Spleen (tissue), 11 donors: ENCODE measurements at regions not wholly inside any gene's neighbourhood (a gene's known extent, or its start where the extent isn't known, plus 50 kb on each side); places are given as distances from the start of the nearest gene placed in this dataset.
A peak's percentile ranks its signal among the peaks of the same experiment; 100 is the strongest.

Experiments
- DNase-seq: peaks from one replicate; pipeline ENCODE4 v3.0.0-alpha.2; 2020
- H3K27ac ChIP-seq, 8 donors: fragments of 200-600 bp; sonication (generic) in 7 of 8; 1 replicate in 4 of 8; 2 replicates in 4 of 8; pipeline versions ENCODE4 v1.5.0 to v1.8.0; 2016 to 2021; ENCODE audit warnings: inconsistent platforms in 4 of 8, mild to moderate bottlenecking in 4 of 8, moderate library complexity in 1 of 8
- H3K27me3 ChIP-seq, 7 donors: fragments of 200-600 bp; sonication (generic) in 6 of 7; replicated peaks in 1 of 7; 1 replicate in 4 of 7; 2 replicates in 3 of 7; pipeline versions ENCODE4 v1.5.0 to v1.8.0; 2016 to 2021; ENCODE audit warnings: inconsistent platforms in 3 of 7, mild to moderate bottlenecking in 1 of 7
- H3K36me3 ChIP-seq, 6 donors: fragments of 200-600 bp; sonication (generic) in 5 of 6; 1 replicate in 4 of 6; 2 replicates in 2 of 6; pipeline versions ENCODE4 v1.5.0 to v1.8.0; 2016 to 2021; ENCODE audit warnings: inconsistent platforms in 2 of 6
- H3K4me1 ChIP-seq, 6 donors: fragments of 200-600 bp; sonication (generic) in 5 of 6; 1 replicate in 3 of 6; 2 replicates in 3 of 6; pipeline versions ENCODE4 v1.5.0 to v1.8.0; 2016 to 2021; ENCODE audit warnings: inconsistent platforms in 3 of 6
- H3K4me3 ChIP-seq, 8 donors: fragments of 200-600 bp; sonication (generic) in 7 of 8; 1 replicate in 4 of 8; 2 replicates in 4 of 8; pipeline versions ENCODE4 v1.5.0 to v1.8.0; 2016 to 2021; ENCODE audit warnings: inconsistent platforms in 4 of 8, mild to moderate bottlenecking in 4 of 8, moderate library complexity in 2 of 8
- H3K9me3 ChIP-seq, 8 donors: fragments of 200-600 bp; sonication (generic) in 7 of 8; 1 replicate in 4 of 8; 2 replicates in 4 of 8; pipeline versions ENCODE4 v1.5.0 to v1.8.0; 2016 to 2021; ENCODE audit warnings: inconsistent platforms in 4 of 8
- CTCF ChIP-seq, 11 experiments: fragments of 200-600 bp in 7 of 11; fragments of 450-650 bp in 4 of 11; sonication (generic) in 4 of 11; IDR thresholded peaks in 8 of 11; conservative IDR thresholded peaks in 3 of 11; 1 replicate in 7 of 11; 2 replicates in 4 of 11; pipeline versions ENCODE4 v1.4.0 to v1.8.0; 2016 to 2021; ENCODE audit warnings: antibody characterized with exemption in 11 of 11, inconsistent platforms in 4 of 11, mild to moderate bottlenecking in 1 of 11
- POLR2A ChIP-seq, 3 donors: fragments of 450-650 bp; IDR thresholded peaks; one replicate each; pipeline ENCODE4 v1.5.1; 2017; ENCODE audit warnings: antibody characterized with exemption in 3 of 3, mild to moderate bottlenecking in 1 of 3
- POLR2AphosphoS5 ChIP-seq, 3 donors: sonication (generic); formaldehyde crosslinking; IDR thresholded peaks; one replicate each; pipeline ENCODE4 v1.5.1; 2017; ENCODE audit warnings: antibody characterized with exemption in 3 of 3
- WGBS, 5 donors: extraction: QIAGEN DNeasy Blood & Tissue Kit in 3 of 5; methylation state at CpG; one replicate each; pipeline versions ENCODE4 v1.1.5 to v1.1.7; 2013 to 2018; 5-methylcytosine and 5-hydroxymethylcytosine counted together
- intact Hi-C: fragments of 100-400 bp; cut with DNase I; formaldehyde crosslinking; loops from one replicate; pipeline ENCODE4 v1.15.0; 2023; ENCODE audit warnings: low total_unique reads
- donor health status: healthy with polysubstance abuse.
- donor health status: DM: no; HTN: no; CAD: no; lungs with moderate emphysema.
- donor health status: DM: no; HTN: no; CAD: no.
- donor health status: Bipolar disorder and iron deficiency.
- donor health status: healthy.
- donor health status: DM: no; HTN: no; CAD: no.
- donor health status: DM: yes; HTN: yes; CAD: no.

- no peak for DNase-seq
- 46 to 56% (median 47%) methylated on average over 3 of the region's 3 CpGs for WGBS, 5 donors
- H3K4me1 ChIP-seq: no peaks in the 10 kb centered on the region
- H3K27me3 ChIP-seq: peaks cover 0 to 4% (median 0%) of the 10 kb centered on the region in 7 donors
- TF ChIP-seq CTCF (IDR thresholded peaks at IDR 0.05 in 8 of 11, conservative IDR thresholded peaks at IDR 0.05 in 3 of 11) (no peak), POLR2A (IDR thresholded peaks at IDR 0.05) (no peak), POLR2AphosphoS5 (IDR thresholded peaks at IDR 0.05) (no peak)
- no peak overlapping the region for H3K27ac ChIP-seq
- H3K9me3 ChIP-seq: no peaks in the 10 kb centered on the region
- no peaks in the 10 kb centered on the region for H3K36me3 ChIP-seq
- intact Hi-C loops: no loop called here
- no peak overlapping the region for H3K4me3 ChIP-seq
These were observed 759.7 kb downstream of the OLFM4 start for GRCh38 chr13:53788286-53788685.

DNA sequence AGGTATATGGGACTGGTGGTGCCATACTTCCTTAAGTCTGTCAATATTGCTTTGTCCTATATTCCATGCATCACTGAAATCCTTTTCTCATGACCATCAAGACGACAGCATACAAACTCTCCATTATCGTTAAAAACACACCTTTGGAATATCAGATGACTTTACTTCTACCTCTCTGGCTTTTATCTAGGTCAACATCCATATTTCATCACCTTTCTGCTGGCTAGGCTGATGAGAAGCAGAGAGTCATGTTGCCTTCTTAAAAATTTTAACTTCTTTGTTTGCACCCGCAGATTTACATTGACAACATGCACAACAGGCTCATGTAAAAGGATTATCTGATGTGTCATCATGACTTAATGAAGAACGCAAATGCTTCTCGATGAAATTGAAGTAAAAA lies 771.4 kb downstream of the OLFM4 start:
- Histone ChIP-seq H3K27me3 (no peaks in the 10 kb centered on the region), H3K27ac (no peak overlapping the region), H3K4me1 (no peaks in the 10 kb centered on the region), H3K9me3 (no peaks in the 10 kb centered on the region), H3K36me3 (no peaks in the 10 kb centered on the region), H3K4me3 (no peak overlapping the region)
- DNase-seq: no peak
- intact Hi-C loops: no loop called here
- no peak for TF ChIP-seq POLR2AphosphoS5 (IDR thresholded peaks at IDR 0.05)
- TF ChIP-seq POLR2A (IDR thresholded peaks at IDR 0.05): no peak
- 82 to 92% (median 85%) methylated on average over 5 of the region's 5 CpGs for WGBS, 5 donors

DNA sequence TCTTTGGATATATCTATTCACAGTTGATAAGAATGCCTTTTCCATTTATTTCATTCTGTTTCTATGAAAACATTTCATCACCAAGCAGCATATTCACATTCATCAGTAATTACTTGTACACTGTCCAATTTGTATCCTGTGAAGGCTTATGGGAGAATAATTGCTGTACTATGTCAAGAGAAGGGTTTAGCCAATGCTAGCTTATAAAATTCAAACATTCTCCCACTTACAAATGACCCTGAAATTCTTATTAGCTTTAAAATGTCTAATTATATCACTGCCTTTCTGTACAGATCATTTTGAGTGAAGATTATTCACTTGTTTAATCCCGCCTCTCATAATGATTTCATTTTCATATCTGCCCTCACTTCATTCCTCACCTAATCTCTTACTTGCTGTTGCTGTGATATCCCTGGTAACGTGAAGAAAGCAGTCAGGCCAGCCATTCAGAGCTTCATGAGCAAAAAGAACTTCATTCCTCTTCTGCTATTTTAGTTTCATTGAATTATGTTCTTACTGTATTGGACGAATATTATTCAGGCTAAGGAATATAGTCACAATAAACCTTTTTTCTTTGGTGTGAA lies 778.7 kb downstream of the OLFM4 start:
- TF ChIP-seq POLR2A (IDR thresholded peaks at IDR 0.05) (no peak), CTCF (IDR thresholded peaks at IDR 0.05 in 8 of 11, conservative IDR thresholded peaks at IDR 0.05 in 3 of 11) (no peak), POLR2AphosphoS5 (IDR thresholded peaks at IDR 0.05) (no peak)
- H3K36me3 ChIP-seq: no peaks in the 10 kb centered on the region
- H3K4me1 ChIP-seq: no peaks in the 10 kb centered on the region
- intact Hi-C loops: no loop called here
- no peak overlapping the region for H3K27ac ChIP-seq
- H3K4me3 ChIP-seq: no peak overlapping the region
- no peaks in the 10 kb centered on the region for H3K9me3 ChIP-seq
- no peaks in the 10 kb centered on the region for H3K27me3 ChIP-seq
- WGBS, 5 donors: 62 to 80% (median 72%) methylated on average over 3 of the region's 3 CpGs
- DNase-seq: no peak

GRCh38 chr13:53821632-53822031 lies 793.0 kb downstream of the OLFM4 start:
- no peaks in the 10 kb centered on the region for H3K36me3 ChIP-seq
- no peak overlapping the region for H3K4me3 ChIP-seq
- no peaks in the 10 kb centered on the region for H3K4me1 ChIP-seq
- intact Hi-C loops: no loop called here
- no peak for TF ChIP-seq POLR2A (IDR thresholded peaks at IDR 0.05)
- no peaks in the 10 kb centered on the region for H3K9me3 ChIP-seq
- WGBS, 5 donors: 89 to 95% (median 93%) methylated on average over 10 of the region's 10 CpGs
- DNase-seq: peak; percentile 44
- H3K27me3 ChIP-seq: no peaks in the 10 kb centered on the region
- no peak overlapping the region for H3K27ac ChIP-seq

DNA sequence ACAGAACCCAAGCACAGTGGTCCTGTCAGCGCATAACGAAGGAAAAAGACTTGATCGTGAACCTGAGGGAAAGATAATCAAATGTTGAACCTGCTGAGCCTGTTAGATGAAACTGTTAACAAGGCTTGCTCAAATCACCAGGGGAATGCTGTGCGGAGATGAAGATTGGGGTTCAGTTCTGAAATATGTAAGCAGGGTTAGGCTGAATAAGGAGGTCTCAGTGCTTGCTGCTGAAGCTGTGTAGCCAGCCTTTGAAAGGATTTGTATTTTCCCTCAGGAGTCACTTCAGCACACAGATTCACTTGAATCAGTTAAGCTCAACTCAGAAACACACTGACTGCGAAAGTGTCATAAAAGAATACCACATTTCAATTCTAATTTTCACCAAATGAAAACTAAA lies 793.5 kb downstream of the OLFM4 start:
- Histone ChIP-seq H3K4me3 (no peak overlapping the region), H3K4me1 (no peaks in the 10 kb centered on the region), H3K9me3 (no peaks in the 10 kb centered on the region), H3K27me3 (no peaks in the 10 kb centered on the region), H3K36me3 (no peaks in the 10 kb centered on the region), H3K27ac (no peak overlapping the region)
- no peak for TF ChIP-seq POLR2AphosphoS5 (IDR thresholded peaks at IDR 0.05)
- no peak for TF ChIP-seq CTCF (IDR thresholded peaks at IDR 0.05 in 8 of 11, conservative IDR thresholded peaks at IDR 0.05 in 3 of 11)
- no peak for TF ChIP-seq POLR2A (IDR thresholded peaks at IDR 0.05)
- intact Hi-C loops: no loop called here
- no peak for DNase-seq
- 87 to 94% (median 88%) methylated on average over 5 of the region's 5 CpGs for WGBS, 5 donors
